IMR-90 (cell line): ENCODE measurements at regions not wholly inside any gene's neighbourhood (a gene's known extent, or its start where the extent isn't known, plus 50 kb on each side); places are given as distances from the start of the nearest gene placed in this dataset.
A peak's percentile ranks its signal among the peaks of the same experiment; 100 is the strongest.

Experiments
- CTCF ChIP-seq: conservative IDR thresholded peaks from 2 replicates; pipeline ENCODE4 v1.5.1; 2012; ENCODE audit warnings: mild to moderate bottlenecking, low read depth, low read length, improper control_type of control experiment
- MAZ ChIP-seq: IDR thresholded peaks from 2 replicates; pipeline ENCODE4 v1.6.1; 2012; ENCODE audit warnings: low read depth, mild to moderate bottlenecking, low read length, improper control_type of control experiment, moderate library complexity, borderline replicate concordance
- RFX5 ChIP-seq: IDR thresholded peaks from 2 replicates; pipeline ENCODE4 v1.8.0; 2012; ENCODE audit warnings: low read depth, mild to moderate bottlenecking, low read length, moderate library complexity

GRCh38 chr13:27359199-27359821 lies 65.1 kb upstream of the GTF3A start:
- TF ChIP-seq MAZ = 0 out of 2 replicates have a peak, but pooled peaks have one; percentile 17
- TF ChIP-seq CTCF = peak; percentile 96
- no peak for TF ChIP-seq RFX5
